ENCODE measurements at regions not wholly inside any gene's neighbourhood (a gene's known extent, or its start where the extent isn't known, plus 50 kb on each side); places are given as distances from the start of the nearest gene placed in this dataset.
"Not testable (repeated sequence)": the region's sequence is repeated elsewhere in the genome, so short reads cannot be mapped to it uniquely, and the experiment has no call there.

- no peak for DNase-seq (ENCODE audit: low read depth, low spot score)
These were observed 55.5 kb downstream of the TPBG start for GRCh38 chr6:82419132-82419581.

GRCh38 chr6:82419859-82420258 is 56.2 kb downstream of the TPBG start:
- no peak for DNase-seq (ENCODE audit: low read depth, low spot score)

- no peak for DNase-seq (ENCODE audit: low read depth, low spot score)
These were observed 67.0 kb downstream of the TPBG start for GRCh38 chr6:82430611-82431010.

GRCh38 chr6:82436740-82437139 is 73.1 kb downstream of the TPBG start:
- DNase-seq (ENCODE audit: low read depth, low spot score), result no peak

- no peak for DNase-seq (ENCODE audit: low read depth, low spot score)
These were observed 74.1 kb downstream of the TPBG start for GRCh38 chr6:82437701-82438100.

GRCh38 chr6:82441047-82441855 is 77.6 kb downstream of the TPBG start:
- DNase-seq (ENCODE audit: low read depth, low spot score), result no peak

- DNase-seq (ENCODE audit: low read depth, low spot score), result no peak
These were observed 78.6 kb downstream of the TPBG start for GRCh38 chr6:82442061-82442719.

GRCh38 chr6:82458147-82458546 is 94.5 kb downstream of the TPBG start:
- no peak for DNase-seq (ENCODE audit: low read depth, low spot score)

GRCh38 chr6:82458705-82459104 is 95.1 kb downstream of the TPBG start:
- DNase-seq (ENCODE audit: low read depth, low spot score), result no peak

- no peak for DNase-seq (ENCODE audit: low read depth, low spot score)
These were observed 97.9 kb downstream of the TPBG start for GRCh38 chr6:82461536-82461935.

- no peak for DNase-seq (ENCODE audit: low read depth, low spot score)
These were observed 103.7 kb downstream of the TPBG start for GRCh38 chr6:82467338-82467737.

GRCh38 chr6:82470123-82470522 is 106.5 kb downstream of the TPBG start:
- DNase-seq (ENCODE audit: low read depth, low spot score), result not testable (repeated sequence)

- DNase-seq (ENCODE audit: low read depth, low spot score), result not testable (repeated sequence)
These were observed 111.5 kb downstream of the TPBG start for GRCh38 chr6:82475106-82475505.

- DNase-seq (ENCODE audit: low read depth, low spot score), result no peak
These were observed 120.4 kb downstream of the TPBG start for GRCh38 chr6:82484001-82484400.

GRCh38 chr6:82484737-82485626 is 121.4 kb downstream of the TPBG start:
- no peak for DNase-seq (ENCODE audit: low read depth, low spot score)

GRCh38 chr6:82487895-82488294 is 124.3 kb downstream of the TPBG start:
- DNase-seq (ENCODE audit: low read depth, low spot score), result no peak

- no peak for DNase-seq (ENCODE audit: low read depth, low spot score)
These were observed 124.8 kb downstream of the TPBG start for GRCh38 chr6:82488403-82488802.

GRCh38 chr6:82492134-82492533 is 128.5 kb downstream of the TPBG start:
- DNase-seq (ENCODE audit: low read depth, low spot score), result no peak

- DNase-seq (ENCODE audit: low read depth, low spot score), result no peak
These were observed 129.8 kb downstream of the TPBG start for GRCh38 chr6:82493467-82493866.

GRCh38 chr6:82494367-82494766 is 130.8 kb downstream of the TPBG start:
- DNase-seq (ENCODE audit: low read depth, low spot score), result no peak

- not testable (repeated sequence) for DNase-seq (ENCODE audit: low read depth, low spot score)
These were observed 138.3 kb downstream of the TPBG start for GRCh38 chr6:82501901-82502300.

GRCh38 chr6:82506526-82506925 is 142.9 kb downstream of the TPBG start:
- no peak for DNase-seq (ENCODE audit: low read depth, low spot score)

Measured in brain pericyte (primary cell).